ENCODE measurements at regions not wholly inside any gene's neighbourhood (a gene's known extent, or its start where the extent isn't known, plus 50 kb on each side); places are given as distances from the start of the nearest gene placed in this dataset.

DNA sequence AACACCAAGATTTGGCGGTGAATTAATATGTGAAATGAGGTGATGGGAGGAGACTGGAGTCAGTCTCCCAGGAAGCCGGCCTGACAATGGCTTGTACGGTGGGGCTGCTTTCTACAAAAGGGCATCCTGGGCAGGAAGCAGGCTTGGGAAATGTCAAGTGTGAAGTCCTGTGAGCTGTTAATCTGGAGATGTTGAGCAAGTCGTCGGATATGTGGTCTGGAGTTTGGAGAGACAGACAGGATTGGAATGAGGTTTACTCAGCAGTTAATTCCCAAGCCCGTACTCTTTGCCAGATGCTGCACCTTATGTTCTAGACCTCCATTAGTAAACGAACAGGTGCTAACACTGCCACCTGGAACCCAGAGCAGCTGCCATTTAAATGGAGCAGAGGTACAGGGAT, 107.7 kb upstream of the FOXC1 start:
- TF ChIP-seq POLR2A (IDR thresholded peaks at IDR 0.05; ENCODE audit: extremely low read depth, insufficient read length) (no peak), MAX (IDR thresholded peaks at IDR 0.05; ENCODE audit: low read depth, low read length) (no peak)
- TF ChIP-seq, protein P1, sequence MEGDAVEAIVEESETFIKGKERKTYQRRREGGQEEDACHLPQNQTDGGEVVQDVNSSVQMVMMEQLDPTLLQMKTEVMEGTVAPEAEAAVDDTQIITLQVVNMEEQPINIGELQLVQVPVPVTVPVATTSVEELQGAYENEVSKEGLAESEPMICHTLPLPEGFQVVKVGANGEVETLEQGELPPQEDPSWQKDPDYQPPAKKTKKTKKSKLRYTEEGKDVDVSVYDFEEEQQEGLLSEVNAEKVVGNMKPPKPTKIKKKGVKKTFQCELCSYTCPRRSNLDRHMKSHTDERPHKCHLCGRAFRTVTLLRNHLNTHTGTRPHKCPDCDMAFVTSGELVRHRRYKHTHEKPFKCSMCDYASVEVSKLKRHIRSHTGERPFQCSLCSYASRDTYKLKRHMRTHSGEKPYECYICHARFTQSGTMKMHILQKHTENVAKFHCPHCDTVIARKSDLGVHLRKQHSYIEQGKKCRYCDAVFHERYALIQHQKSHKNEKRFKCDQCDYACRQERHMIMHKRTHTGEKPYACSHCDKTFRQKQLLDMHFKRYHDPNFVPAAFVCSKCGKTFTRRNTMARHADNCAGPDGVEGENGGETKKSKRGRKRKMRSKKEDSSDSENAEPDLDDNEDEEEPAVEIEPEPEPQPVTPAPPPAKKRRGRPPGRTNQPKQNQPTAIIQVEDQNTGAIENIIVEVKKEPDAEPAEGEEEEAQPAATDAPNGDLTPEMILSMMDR (IDR thresholded peaks at IDR 0.05; ENCODE audit: low read depth, low read length), result no peak

All from NB4 (cell line).